Adipocyte (in vitro differentiated cells): ENCODE measurements at regions not wholly inside any gene's neighbourhood (a gene's known extent, or its start where the extent isn't known, plus 50 kb on each side); places are given as distances from the start of the nearest gene placed in this dataset.
"Not testable (repeated sequence)": the region's sequence is repeated elsewhere in the genome, so short reads cannot be mapped to it uniquely, and the experiment has no call there.

Experiments used
- DNase-seq: peaks from one replicate; pipeline ENCODE4 v3.0.0-alpha.2; 2015; ENCODE audit warnings: low read depth
- H3K27me3 ChIP-seq: replicated peaks from 2 replicates; pipeline ENCODE4 v1.7.0; 2013; ENCODE audit warnings: mild to moderate bottlenecking, low read length, moderate library complexity; ENCODE audit not compliant: control insufficient read depth, insufficient read depth
- H3K36me3 ChIP-seq: 2 replicates; pipeline ENCODE4 v1.7.0; 2013; ENCODE audit warnings: low read length, mild to moderate bottlenecking, moderate library complexity; ENCODE audit not compliant: control insufficient read depth, insufficient read depth, severe bottlenecking
- H3K4me1 ChIP-seq: 2 replicates; pipeline ENCODE4 v1.7.0; 2013; ENCODE audit warnings: mild to moderate bottlenecking, low read length, moderate library complexity; ENCODE audit not compliant: control insufficient read depth, insufficient read depth
- H3K4me3 ChIP-seq: 2 replicates; pipeline ENCODE4 v1.7.0; 2013; ENCODE audit warnings: mild to moderate bottlenecking, low read length, moderate library complexity
- H3K9ac ChIP-seq: 2 replicates; pipeline ENCODE4 v1.7.0; 2013; ENCODE audit warnings: mild to moderate bottlenecking, low read length, moderate library complexity
- H3K9me3 ChIP-seq: 2 replicates; pipeline ENCODE4 v1.7.0; 2013; ENCODE audit warnings: mild to moderate bottlenecking, low read length, moderate library complexity; ENCODE audit not compliant: control insufficient read depth

DNA sequence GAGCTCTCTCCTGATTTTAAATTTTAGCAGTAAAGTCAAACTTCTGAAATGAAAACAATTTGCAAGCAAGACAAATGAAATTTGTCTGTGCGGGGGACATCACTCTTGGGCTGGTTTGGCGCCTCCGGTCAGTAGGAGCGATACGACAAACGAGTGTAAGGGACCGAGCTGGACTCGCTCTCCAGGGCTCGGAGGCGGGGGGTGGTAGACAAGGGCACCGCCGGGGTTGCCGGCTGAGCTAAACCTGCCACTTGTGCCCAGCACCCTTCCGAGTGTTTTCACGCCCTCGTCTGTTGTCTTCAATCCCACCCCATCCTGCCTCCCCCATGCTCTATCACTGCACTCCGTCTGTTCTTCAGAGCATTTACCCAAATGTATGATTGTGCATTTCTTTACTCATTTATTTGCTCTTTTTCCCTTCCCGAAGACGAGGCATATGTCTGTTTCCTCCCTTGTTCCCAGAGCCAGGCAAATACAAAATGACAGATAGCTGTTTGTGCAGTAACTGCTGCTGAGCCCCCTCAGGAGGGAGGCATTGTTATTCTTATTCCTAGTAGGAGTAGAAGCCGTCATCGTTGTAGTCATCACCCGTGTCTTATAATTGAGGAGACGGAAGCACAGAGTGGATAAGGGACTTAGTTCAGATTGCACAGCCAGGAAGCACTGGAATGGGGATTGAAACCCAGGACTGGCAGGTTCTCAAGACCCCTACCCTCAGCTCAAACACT lies 62.8 kb upstream of the APCDD1L start:
- no peak overlapping the region for H3K9ac ChIP-seq
- DNase-seq, result no peak
- no peak overlapping the region for H3K4me3 ChIP-seq
- H3K9me3 ChIP-seq, result no peaks in the 10 kb centered on the region
- H3K36me3 ChIP-seq, result no peaks in the 10 kb centered on the region
- peaks cover 10% of the 10 kb centered on the region for H3K27me3 ChIP-seq
- H3K4me1 ChIP-seq, result no peaks in the 10 kb centered on the region

DNA sequence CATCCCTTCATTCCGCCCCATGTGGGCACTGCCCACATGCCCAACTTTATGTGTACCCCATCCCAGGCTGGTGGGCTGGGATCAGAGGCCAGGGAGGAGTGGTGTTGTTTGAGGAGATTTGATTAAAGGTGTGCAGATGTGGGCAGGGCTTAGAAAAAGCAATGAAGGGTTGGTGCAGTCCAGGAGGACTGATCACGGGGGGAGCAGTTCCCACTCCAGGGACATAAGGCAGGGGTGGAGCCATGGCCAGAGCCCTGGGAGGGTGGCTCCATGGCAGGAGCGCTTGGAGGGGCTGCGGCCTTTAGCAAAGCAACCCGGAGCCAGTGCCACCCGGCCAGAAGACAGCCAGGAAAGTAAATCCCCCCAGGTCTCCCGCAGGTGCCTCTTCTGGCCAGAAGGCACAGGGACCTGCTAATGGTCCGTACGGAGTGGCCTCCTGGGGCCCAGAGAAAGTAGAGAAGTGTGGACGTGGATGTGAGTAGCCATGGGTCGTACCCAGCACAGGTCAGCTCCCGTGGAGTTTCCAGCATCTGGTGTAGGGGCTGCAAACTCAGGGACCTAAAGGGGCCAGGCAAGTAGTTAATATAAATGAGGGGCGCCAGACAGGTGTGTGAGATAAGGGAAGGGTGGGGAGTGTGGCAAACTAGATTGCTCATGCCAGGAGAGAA lies 62.1 kb upstream of the APCDD1L start:
- no peak overlapping the region for H3K4me3 ChIP-seq

GRCh38 chr20:58576603-58576970 lies 61.4 kb upstream of the APCDD1L start:
- peaks cover 7% of the 10 kb centered on the region for H3K27me3 ChIP-seq
- no peaks in the 10 kb centered on the region for H3K4me1 ChIP-seq
- no peaks in the 10 kb centered on the region for H3K9me3 ChIP-seq
- no peak overlapping the region for H3K9ac ChIP-seq
- H3K4me3 ChIP-seq, result no peak overlapping the region
- H3K36me3 ChIP-seq, result no peaks in the 10 kb centered on the region
- no peak for DNase-seq

More for the DNA sequence above, 62.1 kb upstream of the APCDD1L start:
- no peak for DNase-seq
- Histone ChIP-seq H3K4me1 (no peaks in the 10 kb centered on the region), H3K9me3 (no peaks in the 10 kb centered on the region), H3K27me3 (peaks cover 8% of the 10 kb centered on the region), H3K9ac (no peak overlapping the region), H3K36me3 (no peaks in the 10 kb centered on the region)

GRCh38 chr20:58575776-58576602 lies 60.8 kb upstream of the APCDD1L start:
- Histone ChIP-seq H3K27me3 (peaks cover 7% of the 10 kb centered on the region), H3K36me3 (no peaks in the 10 kb centered on the region), H3K9ac (no peak overlapping the region), H3K4me1 (no peaks in the 10 kb centered on the region), H3K4me3 (no peak overlapping the region), H3K9me3 (no peaks in the 10 kb centered on the region)
- DNase-seq, result no peak

DNA sequence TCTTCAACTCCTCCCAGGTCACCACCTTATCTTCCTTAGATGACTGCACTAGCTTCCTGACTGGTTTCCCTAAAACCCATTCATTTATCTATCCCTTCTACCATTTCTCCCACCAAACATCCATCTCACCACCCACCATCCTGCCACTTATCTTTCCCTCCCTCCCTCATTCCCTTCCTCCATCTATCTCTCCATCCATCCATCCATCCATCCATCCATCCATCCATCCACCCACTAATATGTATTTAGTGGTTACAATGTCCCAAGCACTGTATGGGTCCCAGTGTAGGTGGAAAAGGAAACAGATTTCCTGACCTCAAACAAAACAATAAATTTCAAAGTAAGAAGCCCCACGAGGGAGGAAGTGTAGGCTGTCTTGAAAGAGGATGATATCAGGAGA lies 59.3 kb upstream of the APCDD1L start:
- peaks cover 7% of the 10 kb centered on the region for H3K27me3 ChIP-seq
- peaks cover 5% of the 10 kb centered on the region for H3K4me1 ChIP-seq
- H3K9me3 ChIP-seq, result no peaks in the 10 kb centered on the region
- no peak overlapping the region for H3K4me3 ChIP-seq
- no peak for DNase-seq
- H3K36me3 ChIP-seq, result no peaks in the 10 kb centered on the region
- H3K9ac ChIP-seq, result no peak overlapping the region

DNA sequence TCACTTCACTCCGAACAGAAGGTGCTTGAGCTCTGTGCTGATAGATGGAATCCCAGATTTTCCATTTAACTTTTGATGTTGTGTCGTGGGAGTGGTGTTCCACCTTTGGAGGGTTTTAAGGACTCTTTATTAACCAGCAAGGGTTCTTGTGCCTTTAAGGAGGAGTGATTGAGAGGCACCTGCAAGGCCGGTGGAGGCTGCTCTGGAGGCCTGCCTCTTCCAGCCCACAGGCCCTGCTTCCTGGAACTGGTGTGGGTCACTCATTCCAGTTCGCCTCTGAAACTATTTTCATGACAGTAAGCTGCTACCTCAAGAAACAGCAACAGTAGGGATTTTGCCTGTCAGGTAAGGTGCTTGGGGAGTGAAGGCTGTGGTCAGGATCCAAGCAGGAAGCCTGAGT lies 58.8 kb upstream of the APCDD1L start:
- H3K27me3 ChIP-seq, result peaks cover 6% of the 10 kb centered on the region
- no peak overlapping the region for H3K9ac ChIP-seq
- no peak overlapping the region for H3K4me3 ChIP-seq
- H3K36me3 ChIP-seq, result no peaks in the 10 kb centered on the region
- peaks cover 5% of the 10 kb centered on the region for H3K4me1 ChIP-seq
- no peak for DNase-seq
- no peaks in the 10 kb centered on the region for H3K9me3 ChIP-seq

GRCh38 chr20:58573257-58573656 lies 58.1 kb upstream of the APCDD1L start:
- DNase-seq, result no peak
- Histone ChIP-seq H3K4me3 (no peak overlapping the region), H3K27me3 (peaks cover 6% of the 10 kb centered on the region), H3K4me1 (peaks cover 5% of the 10 kb centered on the region), H3K9me3 (no peaks in the 10 kb centered on the region), H3K9ac (no peak overlapping the region), H3K36me3 (no peaks in the 10 kb centered on the region)

GRCh38 chr20:58572428-58572763 lies 57.2 kb upstream of the APCDD1L start:
- not testable (repeated sequence) for H3K9me3 ChIP-seq, H3K4me3 ChIP-seq, H3K4me1 ChIP-seq, H3K36me3 ChIP-seq, H3K9ac ChIP-seq, DNase-seq
- H3K27me3 ChIP-seq, result peaks cover 14% of the 10 kb centered on the region

DNA sequence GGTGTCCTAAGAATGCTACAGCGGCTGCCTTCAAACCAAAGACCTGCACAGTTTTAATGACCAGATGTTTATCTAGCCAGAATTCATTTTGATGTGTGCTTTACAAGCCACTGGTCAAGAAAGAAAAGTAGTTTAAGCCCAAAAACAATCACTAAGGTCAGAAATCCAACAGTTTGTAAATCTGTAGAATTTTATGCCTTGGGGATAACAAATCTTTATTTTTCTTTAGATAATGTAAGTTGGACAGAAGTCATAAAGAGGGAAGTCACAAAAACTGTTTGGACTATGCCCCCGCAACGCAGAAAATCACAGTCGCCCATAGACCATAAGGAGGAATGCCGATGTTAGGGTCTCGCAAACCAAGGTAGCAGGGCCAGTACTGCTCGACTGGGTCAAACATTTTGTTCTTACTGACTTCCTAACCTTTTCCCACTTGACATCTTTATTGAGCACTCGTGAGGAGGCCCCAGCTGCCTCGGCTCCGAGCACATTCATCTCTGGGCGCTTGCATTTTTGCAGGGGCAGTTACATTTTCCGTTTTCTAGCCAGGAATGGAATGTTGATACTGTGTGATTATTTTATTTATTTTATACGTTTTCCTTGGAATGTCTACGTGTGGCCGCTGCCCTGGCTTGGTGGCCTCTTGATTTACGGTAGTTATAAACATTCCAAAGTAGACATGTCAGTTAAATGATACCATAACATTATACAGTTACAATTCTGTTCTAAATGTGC lies 56.7 kb upstream of the APCDD1L start:
- H3K9me3 ChIP-seq, result no peaks in the 10 kb centered on the region
- DNase-seq, result peak; percentile 64
- H3K4me1 ChIP-seq, result peaks cover 5% of the 10 kb centered on the region
- peaks cover 12% of the 10 kb centered on the region for H3K27me3 ChIP-seq
- no peaks in the 10 kb centered on the region for H3K36me3 ChIP-seq
- no peak overlapping the region for H3K9ac ChIP-seq
- H3K4me3 ChIP-seq, result no peak overlapping the region

- peaks cover 5% of the 10 kb centered on the region for H3K4me1 ChIP-seq
- no peak overlapping the region for H3K4me3 ChIP-seq
- no peak overlapping the region for H3K9ac ChIP-seq
- no peaks in the 10 kb centered on the region for H3K9me3 ChIP-seq
- H3K36me3 ChIP-seq, result no peaks in the 10 kb centered on the region
- H3K27me3 ChIP-seq, result peaks cover 12% of the 10 kb centered on the region
- DNase-seq, result no peak
These were observed 56.1 kb upstream of the APCDD1L start for GRCh38 chr20:58571356-58571692.
